WTC11 (cell line): ENCODE measurements at regions not wholly inside any gene's neighbourhood (a gene's known extent, or its start where the extent isn't known, plus 50 kb on each side); places are given as distances from the start of the nearest gene placed in this dataset.

Source experiments
- CREB1 ChIP-seq: sonication (generic); formaldehyde crosslinking; IDR thresholded peaks from 2 replicates; pipeline ENCODE4 v1.8.0; 2023; ENCODE audit warnings: mild to moderate bottlenecking, missing genetic modification reagents
- MYBL2 ChIP-seq: sonication (generic); formaldehyde crosslinking; IDR thresholded peaks from 2 replicates; pipeline ENCODE4 v1.8.1; 2023; ENCODE audit warnings: mild to moderate bottlenecking, moderate library complexity, missing genetic modification reagents
- TF ChIP-seq, protein P1 (sequence below): fragments of 200-600 bp; IDR thresholded peaks from 2 replicates; pipeline ENCODE4 v1.8.0; 2022; ENCODE audit warnings: antibody characterized with exemption

DNA sequence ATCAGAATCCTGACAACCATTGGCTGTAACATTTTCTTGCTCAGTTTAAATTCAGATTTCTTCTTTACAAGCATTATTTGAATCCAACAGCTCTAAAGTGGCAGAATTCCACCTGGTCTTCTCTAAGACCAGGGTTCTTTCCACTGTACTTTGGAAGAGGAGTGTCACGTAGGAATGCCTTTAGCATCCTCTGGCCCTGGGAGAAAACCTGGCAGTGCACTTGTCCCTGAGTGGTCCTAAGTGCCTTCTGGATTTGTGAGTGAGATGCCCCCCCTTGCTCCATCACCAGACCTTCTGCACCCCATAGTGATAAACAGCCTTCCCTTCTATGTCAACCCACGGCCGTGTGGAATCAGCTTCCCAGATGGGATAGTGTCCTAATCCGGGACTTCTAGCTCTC is 57.1 kb upstream of the NHLH2 start:
- TF ChIP-seq MYBL2 (CRISPR knock-in tag) (no peak), CREB1 (CRISPR knock-in tag) (no peak)
- TF ChIP-seq, protein P1, sequence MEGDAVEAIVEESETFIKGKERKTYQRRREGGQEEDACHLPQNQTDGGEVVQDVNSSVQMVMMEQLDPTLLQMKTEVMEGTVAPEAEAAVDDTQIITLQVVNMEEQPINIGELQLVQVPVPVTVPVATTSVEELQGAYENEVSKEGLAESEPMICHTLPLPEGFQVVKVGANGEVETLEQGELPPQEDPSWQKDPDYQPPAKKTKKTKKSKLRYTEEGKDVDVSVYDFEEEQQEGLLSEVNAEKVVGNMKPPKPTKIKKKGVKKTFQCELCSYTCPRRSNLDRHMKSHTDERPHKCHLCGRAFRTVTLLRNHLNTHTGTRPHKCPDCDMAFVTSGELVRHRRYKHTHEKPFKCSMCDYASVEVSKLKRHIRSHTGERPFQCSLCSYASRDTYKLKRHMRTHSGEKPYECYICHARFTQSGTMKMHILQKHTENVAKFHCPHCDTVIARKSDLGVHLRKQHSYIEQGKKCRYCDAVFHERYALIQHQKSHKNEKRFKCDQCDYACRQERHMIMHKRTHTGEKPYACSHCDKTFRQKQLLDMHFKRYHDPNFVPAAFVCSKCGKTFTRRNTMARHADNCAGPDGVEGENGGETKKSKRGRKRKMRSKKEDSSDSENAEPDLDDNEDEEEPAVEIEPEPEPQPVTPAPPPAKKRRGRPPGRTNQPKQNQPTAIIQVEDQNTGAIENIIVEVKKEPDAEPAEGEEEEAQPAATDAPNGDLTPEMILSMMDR: no peak
